ENCODE measurements at regions not wholly inside any gene's neighbourhood (a gene's known extent, or its start where the extent isn't known, plus 50 kb on each side); places are given as distances from the start of the nearest gene placed in this dataset.

GRCh38 chr1:176384841-176385240, 78.1 kb upstream of the PAPPA2 start:
- TF ChIP-seq CTCF (IDR thresholded peaks at IDR 0.05; ENCODE audit: insufficient read depth, low read length, poor library complexity, severe bottlenecking), result no peak
- no peak for TF ChIP-seq EZH2phosphoT487 (conservative IDR thresholded peaks at IDR 0.05; ENCODE audit: low read length)

Data from SU-DHL-6 (cell line).